Keratinocyte (primary cell): ENCODE measurements at regions not wholly inside any gene's neighbourhood (a gene's known extent, or its start where the extent isn't known, plus 50 kb on each side); places are given as distances from the start of the nearest gene placed in this dataset.

ENCODE experiments used
- EZH2 ChIP-seq: IDR thresholded peaks from one replicate; pipeline ENCODE4 v1.6.1; 2012; ENCODE audit warnings: inconsistent platforms, mild to moderate bottlenecking, low read length, moderate library complexity
- TF ChIP-seq, protein P1 (sequence below), 3 experiments: IDR thresholded peaks in 1 of 3; conservative IDR thresholded peaks in 1 of 3; optimal IDR thresholded peaks in 1 of 3; 2 replicates in 2 of 3; 3 replicates in 1 of 3; pipeline versions ENCODE3 to v1.5.1; 2011; ENCODE audit warnings: low read length in 3 of 3, mild to moderate bottlenecking in 3 of 3, moderate library complexity in 2 of 3, control low read depth in 1 of 3, inconsistent platforms in 1 of 3; ENCODE audit not compliant: insufficient read depth in 2 of 3; ENCODE audit errors: extremely low read depth in 1 of 3

GRCh38 chr12:126030573-126030972 lies 965.3 kb downstream of the AACS start:
- TF ChIP-seq, protein P1, sequence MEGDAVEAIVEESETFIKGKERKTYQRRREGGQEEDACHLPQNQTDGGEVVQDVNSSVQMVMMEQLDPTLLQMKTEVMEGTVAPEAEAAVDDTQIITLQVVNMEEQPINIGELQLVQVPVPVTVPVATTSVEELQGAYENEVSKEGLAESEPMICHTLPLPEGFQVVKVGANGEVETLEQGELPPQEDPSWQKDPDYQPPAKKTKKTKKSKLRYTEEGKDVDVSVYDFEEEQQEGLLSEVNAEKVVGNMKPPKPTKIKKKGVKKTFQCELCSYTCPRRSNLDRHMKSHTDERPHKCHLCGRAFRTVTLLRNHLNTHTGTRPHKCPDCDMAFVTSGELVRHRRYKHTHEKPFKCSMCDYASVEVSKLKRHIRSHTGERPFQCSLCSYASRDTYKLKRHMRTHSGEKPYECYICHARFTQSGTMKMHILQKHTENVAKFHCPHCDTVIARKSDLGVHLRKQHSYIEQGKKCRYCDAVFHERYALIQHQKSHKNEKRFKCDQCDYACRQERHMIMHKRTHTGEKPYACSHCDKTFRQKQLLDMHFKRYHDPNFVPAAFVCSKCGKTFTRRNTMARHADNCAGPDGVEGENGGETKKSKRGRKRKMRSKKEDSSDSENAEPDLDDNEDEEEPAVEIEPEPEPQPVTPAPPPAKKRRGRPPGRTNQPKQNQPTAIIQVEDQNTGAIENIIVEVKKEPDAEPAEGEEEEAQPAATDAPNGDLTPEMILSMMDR (optimal IDR thresholded peaks at IDR 0.05 in 1 of 3, IDR thresholded peaks at IDR 0.05 in 1 of 3, conservative IDR thresholded peaks at IDR 0.05 in 1 of 3; ENCODE audit: extremely low read depth in 1 of 3, insufficient read depth in 2 of 3, low read length in 3 of 3) = no peak
- TF ChIP-seq EZH2 = no peak
